Panc1 (cell line): ENCODE measurements at regions not wholly inside any gene's neighbourhood (a gene's known extent, or its start where the extent isn't known, plus 50 kb on each side); places are given as distances from the start of the nearest gene placed in this dataset.

ENCODE experiments used
- POLR2AphosphoS5 ChIP-seq: IDR thresholded peaks from 2 replicates; pipeline ENCODE4 v1.6.1; 2012; ENCODE audit warnings: mild to moderate bottlenecking, low read depth, low read length, moderate library complexity
- TF ChIP-seq, protein P1 (sequence below): fragments of 450-650 bp; IDR thresholded peaks from 2 replicates; pipeline ENCODE4 v1.5.1; 2017; ENCODE audit warnings: mild to moderate bottlenecking
- TF ChIP-seq, protein P2 (sequence below), 2 experiments: IDR thresholded peaks; 2 replicates each; pipeline ENCODE4 v1.6.1; 2011 to 2012; ENCODE audit warnings: low read depth in 2 of 2, control low read depth in 1 of 2, low read length in 1 of 2, mild to moderate bottlenecking in 1 of 2, moderate library complexity in 1 of 2; ENCODE audit not compliant: insufficient read depth in 1 of 2

DNA sequence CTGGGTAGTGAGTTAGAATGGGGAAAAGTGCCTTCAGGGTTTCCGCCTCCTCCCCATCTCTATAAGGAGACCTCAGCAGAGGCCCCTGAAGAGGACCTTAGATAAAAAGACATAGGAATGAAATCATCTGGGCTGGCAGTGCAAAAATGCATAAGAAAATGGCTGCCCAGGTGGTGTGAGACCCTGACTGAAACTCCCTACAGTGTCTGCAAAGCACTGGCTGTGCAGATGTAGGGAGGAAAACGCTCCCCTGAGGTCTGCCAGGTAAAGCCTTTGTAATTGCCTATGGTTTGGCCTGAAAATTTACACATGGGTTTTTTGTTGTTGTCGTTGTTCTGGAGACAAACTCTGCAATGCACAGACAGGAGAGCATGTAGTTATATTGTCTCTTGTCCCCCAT, 128.1 kb upstream of the VWC2 start:
- TF ChIP-seq, protein P1, sequence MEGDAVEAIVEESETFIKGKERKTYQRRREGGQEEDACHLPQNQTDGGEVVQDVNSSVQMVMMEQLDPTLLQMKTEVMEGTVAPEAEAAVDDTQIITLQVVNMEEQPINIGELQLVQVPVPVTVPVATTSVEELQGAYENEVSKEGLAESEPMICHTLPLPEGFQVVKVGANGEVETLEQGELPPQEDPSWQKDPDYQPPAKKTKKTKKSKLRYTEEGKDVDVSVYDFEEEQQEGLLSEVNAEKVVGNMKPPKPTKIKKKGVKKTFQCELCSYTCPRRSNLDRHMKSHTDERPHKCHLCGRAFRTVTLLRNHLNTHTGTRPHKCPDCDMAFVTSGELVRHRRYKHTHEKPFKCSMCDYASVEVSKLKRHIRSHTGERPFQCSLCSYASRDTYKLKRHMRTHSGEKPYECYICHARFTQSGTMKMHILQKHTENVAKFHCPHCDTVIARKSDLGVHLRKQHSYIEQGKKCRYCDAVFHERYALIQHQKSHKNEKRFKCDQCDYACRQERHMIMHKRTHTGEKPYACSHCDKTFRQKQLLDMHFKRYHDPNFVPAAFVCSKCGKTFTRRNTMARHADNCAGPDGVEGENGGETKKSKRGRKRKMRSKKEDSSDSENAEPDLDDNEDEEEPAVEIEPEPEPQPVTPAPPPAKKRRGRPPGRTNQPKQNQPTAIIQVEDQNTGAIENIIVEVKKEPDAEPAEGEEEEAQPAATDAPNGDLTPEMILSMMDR: no peak
- TF ChIP-seq, protein P2, sequence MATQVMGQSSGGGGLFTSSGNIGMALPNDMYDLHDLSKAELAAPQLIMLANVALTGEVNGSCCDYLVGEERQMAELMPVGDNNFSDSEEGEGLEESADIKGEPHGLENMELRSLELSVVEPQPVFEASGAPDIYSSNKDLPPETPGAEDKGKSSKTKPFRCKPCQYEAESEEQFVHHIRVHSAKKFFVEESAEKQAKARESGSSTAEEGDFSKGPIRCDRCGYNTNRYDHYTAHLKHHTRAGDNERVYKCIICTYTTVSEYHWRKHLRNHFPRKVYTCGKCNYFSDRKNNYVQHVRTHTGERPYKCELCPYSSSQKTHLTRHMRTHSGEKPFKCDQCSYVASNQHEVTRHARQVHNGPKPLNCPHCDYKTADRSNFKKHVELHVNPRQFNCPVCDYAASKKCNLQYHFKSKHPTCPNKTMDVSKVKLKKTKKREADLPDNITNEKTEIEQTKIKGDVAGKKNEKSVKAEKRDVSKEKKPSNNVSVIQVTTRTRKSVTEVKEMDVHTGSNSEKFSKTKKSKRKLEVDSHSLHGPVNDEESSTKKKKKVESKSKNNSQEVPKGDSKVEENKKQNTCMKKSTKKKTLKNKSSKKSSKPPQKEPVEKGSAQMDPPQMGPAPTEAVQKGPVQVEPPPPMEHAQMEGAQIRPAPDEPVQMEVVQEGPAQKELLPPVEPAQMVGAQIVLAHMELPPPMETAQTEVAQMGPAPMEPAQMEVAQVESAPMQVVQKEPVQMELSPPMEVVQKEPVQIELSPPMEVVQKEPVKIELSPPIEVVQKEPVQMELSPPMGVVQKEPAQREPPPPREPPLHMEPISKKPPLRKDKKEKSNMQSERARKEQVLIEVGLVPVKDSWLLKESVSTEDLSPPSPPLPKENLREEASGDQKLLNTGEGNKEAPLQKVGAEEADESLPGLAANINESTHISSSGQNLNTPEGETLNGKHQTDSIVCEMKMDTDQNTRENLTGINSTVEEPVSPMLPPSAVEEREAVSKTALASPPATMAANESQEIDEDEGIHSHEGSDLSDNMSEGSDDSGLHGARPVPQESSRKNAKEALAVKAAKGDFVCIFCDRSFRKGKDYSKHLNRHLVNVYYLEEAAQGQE (IDR thresholded peaks at IDR 0.05; ENCODE audit: insufficient read depth in 1 of 2, low read depth in 2 of 2, low read length in 1 of 2): no peak
- no peak for TF ChIP-seq POLR2AphosphoS5
